HUES64 (cell line): ENCODE measurements at regions not wholly inside any gene's neighbourhood (a gene's known extent, or its start where the extent isn't known, plus 50 kb on each side); places are given as distances from the start of the nearest gene placed in this dataset.

Experiments used
- H3K27ac ChIP-seq: 2 replicates; pipeline ENCODE4 v1.7.0; 2013; ENCODE audit warnings: low read depth, low read length, inconsistent platforms
- H3K27me3 ChIP-seq: 2 replicates; pipeline ENCODE4 v1.6.1; 2013; ENCODE audit warnings: mild to moderate bottlenecking, low read length; ENCODE audit not compliant: insufficient read depth
- H3K36me3 ChIP-seq: 2 replicates; pipeline ENCODE4 v1.6.1; 2013; ENCODE audit warnings: mild to moderate bottlenecking, low read length; ENCODE audit not compliant: insufficient read depth
- H3K4me1 ChIP-seq: 2 replicates; pipeline ENCODE4 v1.6.1; 2013; ENCODE audit warnings: mild to moderate bottlenecking, low read length, moderate library complexity; ENCODE audit not compliant: insufficient read depth
- H3K4me3 ChIP-seq: 2 replicates; pipeline ENCODE4 v1.5.1; 2013; ENCODE audit warnings: mild to moderate bottlenecking, low read length, moderate library complexity
- H3K9ac ChIP-seq: 2 replicates; pipeline ENCODE4 v1.6.1; 2013; ENCODE audit warnings: mild to moderate bottlenecking, low read depth, low read length
- H3K9me3 ChIP-seq: 2 replicates; pipeline ENCODE4 v1.6.1; 2013; ENCODE audit warnings: low read depth, low read length; ENCODE audit not compliant: insufficient read depth
- WGBS: fragments of 150-250, 120-280 bp; methylation state at CpG from one replicate; pipeline ENCODE4 v1.1.7; 2013; ENCODE audit warnings: missing lambda C conversion rate; 5-methylcytosine and 5-hydroxymethylcytosine counted together

- Histone ChIP-seq H3K4me1 (no peaks in the 10 kb centered on the region), H3K9me3 (no peaks in the 10 kb centered on the region), H3K9ac (no peak overlapping the region), H3K27ac (no peak overlapping the region), H3K27me3 (no peaks in the 10 kb centered on the region), H3K36me3 (no peaks in the 10 kb centered on the region), H3K4me3 (no peak overlapping the region)
- WGBS = 97% methylated on average over 6 of the region's 6 CpGs
Measured at GRCh38 chr13:104372095-104372655, 1306.0 kb upstream of the SLC10A2 start.

GRCh38 chr13:104365430-104365829, 1299.2 kb upstream of the SLC10A2 start:
- 87% methylated on average over 2 of the region's 2 CpGs for WGBS
- H3K36me3 ChIP-seq = no peaks in the 10 kb centered on the region
- no peaks in the 10 kb centered on the region for H3K27me3 ChIP-seq
- H3K27ac ChIP-seq = no peak overlapping the region
- H3K4me1 ChIP-seq = no peaks in the 10 kb centered on the region
- H3K4me3 ChIP-seq = no peak overlapping the region
- no peaks in the 10 kb centered on the region for H3K9me3 ChIP-seq
- H3K9ac ChIP-seq = no peak overlapping the region

- no peaks in the 10 kb centered on the region for H3K4me1 ChIP-seq
- H3K27ac ChIP-seq = no peak overlapping the region
- H3K36me3 ChIP-seq = no peaks in the 10 kb centered on the region
- no peak overlapping the region for H3K4me3 ChIP-seq
- H3K27me3 ChIP-seq = no peaks in the 10 kb centered on the region
- no peaks in the 10 kb centered on the region for H3K9me3 ChIP-seq
- no peak overlapping the region for H3K9ac ChIP-seq
- WGBS = 96% methylated on average over 8 of the region's 9 CpGs
Measured at GRCh38 chr13:104357672-104358354, 1291.6 kb upstream of the SLC10A2 start.

GRCh38 chr13:104357174-104357573, 1291.0 kb upstream of the SLC10A2 start:
- no peak overlapping the region for H3K4me3 ChIP-seq
- H3K9ac ChIP-seq = no peak overlapping the region
- no peaks in the 10 kb centered on the region for H3K9me3 ChIP-seq
- H3K36me3 ChIP-seq = no peaks in the 10 kb centered on the region
- no peaks in the 10 kb centered on the region for H3K4me1 ChIP-seq
- WGBS = 82% methylated on average over 5 of the region's 5 CpGs
- H3K27ac ChIP-seq = no peak overlapping the region
- H3K27me3 ChIP-seq = no peaks in the 10 kb centered on the region

- Histone ChIP-seq H3K27me3 (no peaks in the 10 kb centered on the region), H3K4me1 (no peaks in the 10 kb centered on the region), H3K36me3 (no peaks in the 10 kb centered on the region), H3K9ac (no peak overlapping the region), H3K27ac (no peak overlapping the region), H3K4me3 (no peak overlapping the region), H3K9me3 (0 out of 2 replicates have a peak, but pooled peaks cover 3% of the 10 kb centered on the region)
- 93% methylated on average over 6 of the region's 6 CpGs for WGBS
Measured at GRCh38 chr13:104355041-104355670, 1288.9 kb upstream of the SLC10A2 start.

- Histone ChIP-seq H3K27ac (no peak overlapping the region), H3K4me3 (no peak overlapping the region), H3K27me3 (no peaks in the 10 kb centered on the region), H3K36me3 (no peaks in the 10 kb centered on the region), H3K4me1 (no peaks in the 10 kb centered on the region), H3K9me3 (no peaks in the 10 kb centered on the region), H3K9ac (no peak overlapping the region)
Measured at GRCh38 chr13:104327211-104327610, 1261.0 kb upstream of the SLC10A2 start.

- Histone ChIP-seq H3K9ac (no peak overlapping the region), H3K27ac (no peak overlapping the region)
- 95% methylated on average over 6 of the region's 6 CpGs for WGBS
Measured at GRCh38 chr13:104326523-104326922, 1260.3 kb upstream of the SLC10A2 start.

GRCh38 chr13:104321756-104322155, 1255.5 kb upstream of the SLC10A2 start:
- Histone ChIP-seq H3K9me3 (no peaks in the 10 kb centered on the region), H3K9ac (no peak overlapping the region), H3K27me3 (no peaks in the 10 kb centered on the region), H3K4me3 (no peak overlapping the region), H3K4me1 (no peaks in the 10 kb centered on the region), H3K36me3 (no peaks in the 10 kb centered on the region), H3K27ac (no peak overlapping the region)
- WGBS = 97% methylated on average over 4 of the region's 5 CpGs

More at GRCh38 chr13:104326523-104326922, 1260.3 kb upstream of the SLC10A2 start:
- Histone ChIP-seq H3K4me3 (no peak overlapping the region), H3K27me3 (no peaks in the 10 kb centered on the region), H3K4me1 (no peaks in the 10 kb centered on the region), H3K36me3 (no peaks in the 10 kb centered on the region), H3K9me3 (no peaks in the 10 kb centered on the region)

GRCh38 chr13:104320446-104320845, 1254.2 kb upstream of the SLC10A2 start:
- no peak overlapping the region for H3K4me3 ChIP-seq
- 88% methylated on average over 1 of the region's 3 CpGs for WGBS
- no peak overlapping the region for H3K27ac ChIP-seq
- no peaks in the 10 kb centered on the region for H3K36me3 ChIP-seq
- H3K9me3 ChIP-seq = no peaks in the 10 kb centered on the region
- no peaks in the 10 kb centered on the region for H3K4me1 ChIP-seq
- no peak overlapping the region for H3K9ac ChIP-seq
- H3K27me3 ChIP-seq = no peaks in the 10 kb centered on the region

GRCh38 chr13:104318121-104318520, 1251.9 kb upstream of the SLC10A2 start:
- H3K4me3 ChIP-seq = no peak overlapping the region
- no peaks in the 10 kb centered on the region for H3K27me3 ChIP-seq
- peaks cover 11% of the 10 kb centered on the region for H3K9me3 ChIP-seq
- H3K27ac ChIP-seq = no peak overlapping the region
- H3K4me1 ChIP-seq = no peaks in the 10 kb centered on the region
- H3K9ac ChIP-seq = no peak overlapping the region
- H3K36me3 ChIP-seq = no peaks in the 10 kb centered on the region
- WGBS = 87% methylated on average over 1 of the region's 1 CpG

GRCh38 chr13:104315606-104316005, 1249.4 kb upstream of the SLC10A2 start:
- no peaks in the 10 kb centered on the region for H3K27me3 ChIP-seq
- WGBS = 83% methylated on average over 2 of the region's 3 CpGs
- H3K9me3 ChIP-seq = peaks cover 11% of the 10 kb centered on the region
- H3K4me3 ChIP-seq = no peak overlapping the region
- H3K36me3 ChIP-seq = no peaks in the 10 kb centered on the region
- H3K9ac ChIP-seq = no peak overlapping the region
- H3K27ac ChIP-seq = no peak overlapping the region
- no peaks in the 10 kb centered on the region for H3K4me1 ChIP-seq
